OCI-LY3 (cell line): ENCODE measurements at regions not wholly inside any gene's neighbourhood (a gene's known extent, or its start where the extent isn't known, plus 50 kb on each side); places are given as distances from the start of the nearest gene placed in this dataset.

Source experiments
- EZH2phosphoT487 ChIP-seq: fragments of 200-600 bp; shearing (Covaris generic); IDR thresholded peaks from 2 replicates; pipeline ENCODE4 v1.6.1; 2018; ENCODE audit warnings: antibody characterized with exemption, mixed run types, low read depth
- TF ChIP-seq, protein P1 (sequence below): fragments of 200-600, 300-600 bp; sonication (generic); IDR thresholded peaks from 2 replicates; pipeline ENCODE4 v1.5.1; 2014; ENCODE audit warnings: antibody characterized with exemption, low read length, low read depth

- TF ChIP-seq, protein P1, sequence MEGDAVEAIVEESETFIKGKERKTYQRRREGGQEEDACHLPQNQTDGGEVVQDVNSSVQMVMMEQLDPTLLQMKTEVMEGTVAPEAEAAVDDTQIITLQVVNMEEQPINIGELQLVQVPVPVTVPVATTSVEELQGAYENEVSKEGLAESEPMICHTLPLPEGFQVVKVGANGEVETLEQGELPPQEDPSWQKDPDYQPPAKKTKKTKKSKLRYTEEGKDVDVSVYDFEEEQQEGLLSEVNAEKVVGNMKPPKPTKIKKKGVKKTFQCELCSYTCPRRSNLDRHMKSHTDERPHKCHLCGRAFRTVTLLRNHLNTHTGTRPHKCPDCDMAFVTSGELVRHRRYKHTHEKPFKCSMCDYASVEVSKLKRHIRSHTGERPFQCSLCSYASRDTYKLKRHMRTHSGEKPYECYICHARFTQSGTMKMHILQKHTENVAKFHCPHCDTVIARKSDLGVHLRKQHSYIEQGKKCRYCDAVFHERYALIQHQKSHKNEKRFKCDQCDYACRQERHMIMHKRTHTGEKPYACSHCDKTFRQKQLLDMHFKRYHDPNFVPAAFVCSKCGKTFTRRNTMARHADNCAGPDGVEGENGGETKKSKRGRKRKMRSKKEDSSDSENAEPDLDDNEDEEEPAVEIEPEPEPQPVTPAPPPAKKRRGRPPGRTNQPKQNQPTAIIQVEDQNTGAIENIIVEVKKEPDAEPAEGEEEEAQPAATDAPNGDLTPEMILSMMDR: no peak
- TF ChIP-seq EZH2phosphoT487: no peak
These were observed 151.7 kb upstream of the TOPAZ1 start for GRCh38 chr3:44090036-44090435.
